ENCODE measurements at regions not wholly inside any gene's neighbourhood (a gene's known extent, or its start where the extent isn't known, plus 50 kb on each side); places are given as distances from the start of the nearest gene placed in this dataset.

- no peaks in the 10 kb centered on the region for H3K79me2 ChIP-seq (ENCODE audit: control insufficient read depth, insufficient read depth, low read length)
- no peaks in the 10 kb centered on the region for H4K20me1 ChIP-seq (ENCODE audit: control insufficient read depth, extremely low read depth, insufficient read depth, low read length)
- no peak overlapping the region for H3K4me2 ChIP-seq (ENCODE audit: extremely low read depth, insufficient read depth, low read length)
- H3K9me3 ChIP-seq (ENCODE audit: control insufficient read depth, insufficient read depth, low read depth, low read length) = no peaks in the 10 kb centered on the region
- no peak overlapping the region for H3K9ac ChIP-seq (ENCODE audit: insufficient read depth, low read length)
- H3K36me3 ChIP-seq (ENCODE audit: control insufficient read depth, insufficient read depth, low read length) = no peaks in the 10 kb centered on the region
- H3K4me1 ChIP-seq (ENCODE audit: control insufficient read depth, extremely low read depth, insufficient read depth, low read length) = no peaks in the 10 kb centered on the region
- no peaks in the 10 kb centered on the region for H3K27me3 ChIP-seq (ENCODE audit: control insufficient read depth, insufficient read depth, low read length)
- H3K4me3 ChIP-seq (replicated peaks in 1 of 4; ENCODE audit: control extremely low read depth in 1 of 4, insufficient read depth in 1 of 4, low read depth in 3 of 4, low read length in 4 of 4) = no peak overlapping the region
- DNase-seq (ENCODE audit: low read depth in 2 of 2) = no peak
- TF ChIP-seq CTCF (conservative IDR thresholded peaks at IDR 0.05 in 1 of 2, IDR thresholded peaks at IDR 0.05 in 1 of 2; ENCODE audit: low read depth in 1 of 2, low read length in 2 of 2) = no peak
- TF ChIP-seq EZH2 (IDR thresholded peaks at IDR 0.05; ENCODE audit: low read length, missing control alignments) = no peak
- no peak overlapping the region for H3K27ac ChIP-seq (ENCODE audit: insufficient read depth, low read length)
- H2AFZ ChIP-seq (ENCODE audit: low read length) = no peak overlapping the region
Measured at GRCh38 chr10:113232928-113233511, 283.0 kb downstream of the TCF7L2 start.

GRCh38 chr10:113234481-113234880 is 284.4 kb downstream of the TCF7L2 start:
- no peaks in the 10 kb centered on the region for H3K36me3 ChIP-seq (ENCODE audit: control insufficient read depth, insufficient read depth, low read length)
- TF ChIP-seq EZH2 (IDR thresholded peaks at IDR 0.05; ENCODE audit: low read length, missing control alignments) (no peak), CTCF (conservative IDR thresholded peaks at IDR 0.05 in 1 of 2, IDR thresholded peaks at IDR 0.05 in 1 of 2; ENCODE audit: low read depth in 1 of 2, low read length in 2 of 2) (no peak)
- H3K27me3 ChIP-seq (ENCODE audit: control insufficient read depth, insufficient read depth, low read length) = no peaks in the 10 kb centered on the region
- H3K9ac ChIP-seq (ENCODE audit: insufficient read depth, low read length) = no peak overlapping the region
- no peak overlapping the region for H3K4me3 ChIP-seq (replicated peaks in 1 of 4; ENCODE audit: control extremely low read depth in 1 of 4, insufficient read depth in 1 of 4, low read depth in 3 of 4, low read length in 4 of 4)
- H3K79me2 ChIP-seq (ENCODE audit: control insufficient read depth, insufficient read depth, low read length) = no peaks in the 10 kb centered on the region
- no peaks in the 10 kb centered on the region for H4K20me1 ChIP-seq (ENCODE audit: control insufficient read depth, extremely low read depth, insufficient read depth, low read length)
- no peak overlapping the region for H3K4me2 ChIP-seq (ENCODE audit: extremely low read depth, insufficient read depth, low read length)
- no peak overlapping the region for H3K27ac ChIP-seq (ENCODE audit: insufficient read depth, low read length)
- no peaks in the 10 kb centered on the region for H3K4me1 ChIP-seq (ENCODE audit: control insufficient read depth, extremely low read depth, insufficient read depth, low read length)
- DNase-seq (ENCODE audit: low read depth in 2 of 2) = no peak
- H2AFZ ChIP-seq (ENCODE audit: low read length) = no peak overlapping the region
- no peaks in the 10 kb centered on the region for H3K9me3 ChIP-seq (ENCODE audit: control insufficient read depth, insufficient read depth, low read depth, low read length)

- no peak overlapping the region for H3K4me3 ChIP-seq (replicated peaks in 1 of 4; ENCODE audit: control extremely low read depth in 1 of 4, insufficient read depth in 1 of 4, low read depth in 3 of 4, low read length in 4 of 4)
- no peaks in the 10 kb centered on the region for H3K27me3 ChIP-seq (ENCODE audit: control insufficient read depth, insufficient read depth, low read length)
- H3K4me1 ChIP-seq (ENCODE audit: control insufficient read depth, extremely low read depth, insufficient read depth, low read length) = no peaks in the 10 kb centered on the region
- DNase-seq (ENCODE audit: low read depth in 2 of 2) = no peak
- no peaks in the 10 kb centered on the region for H3K9me3 ChIP-seq (ENCODE audit: control insufficient read depth, insufficient read depth, low read depth, low read length)
- TF ChIP-seq CTCF (conservative IDR thresholded peaks at IDR 0.05 in 1 of 2, IDR thresholded peaks at IDR 0.05 in 1 of 2; ENCODE audit: low read depth in 1 of 2, low read length in 2 of 2) (no peak), EZH2 (IDR thresholded peaks at IDR 0.05; ENCODE audit: low read length, missing control alignments) (no peak)
- H3K79me2 ChIP-seq (ENCODE audit: control insufficient read depth, insufficient read depth, low read length) = no peaks in the 10 kb centered on the region
- H3K27ac ChIP-seq (ENCODE audit: insufficient read depth, low read length) = no peak overlapping the region
- no peak overlapping the region for H3K9ac ChIP-seq (ENCODE audit: insufficient read depth, low read length)
- H2AFZ ChIP-seq (ENCODE audit: low read length) = no peak overlapping the region
- no peak overlapping the region for H3K4me2 ChIP-seq (ENCODE audit: extremely low read depth, insufficient read depth, low read length)
- no peaks in the 10 kb centered on the region for H3K36me3 ChIP-seq (ENCODE audit: control insufficient read depth, insufficient read depth, low read length)
- H4K20me1 ChIP-seq (ENCODE audit: control insufficient read depth, extremely low read depth, insufficient read depth, low read length) = no peaks in the 10 kb centered on the region
Measured at GRCh38 chr10:113235508-113235907, 285.5 kb downstream of the TCF7L2 start.

Measured in fibroblast of lung (primary cell).